ENCODE measurements at regions not wholly inside any gene's neighbourhood (a gene's known extent, or its start where the extent isn't known, plus 50 kb on each side); places are given as distances from the start of the nearest gene placed in this dataset.
"Not testable (repeated sequence)": the region's sequence is repeated elsewhere in the genome, so short reads cannot be mapped to it uniquely, and the experiment has no call there.

DNA sequence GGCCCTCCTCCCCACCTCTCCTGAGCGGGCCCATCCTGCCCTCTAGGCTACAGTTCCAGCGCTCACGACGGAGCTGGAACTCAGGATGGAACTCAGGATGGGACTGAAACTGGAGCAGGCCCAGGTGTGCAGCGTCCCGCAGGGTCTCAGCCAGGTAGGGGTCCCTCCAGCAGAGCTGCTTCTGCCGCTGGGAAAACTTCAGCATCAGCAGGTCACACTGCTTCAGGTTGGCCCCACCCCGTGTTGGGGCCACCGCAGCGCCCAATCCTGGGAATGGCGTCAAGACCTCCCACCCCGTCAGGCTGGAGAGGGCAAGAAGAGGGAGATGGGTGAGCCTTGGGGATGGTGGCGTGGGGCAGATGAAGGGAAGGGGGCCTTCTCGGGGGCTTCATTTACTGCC lies 62.6 kb upstream of the TMEM97 start:
- DNase-seq, result peak in 1 of 2 donors; percentile 32
- Histone ChIP-seq H3K27me3 (peaks cover 0 to 48% of the 10 kb centered on the region in 2 donors), H3K36me3 (no peaks in the 10 kb centered on the region), H3K4me1 (peaks cover 0 to 7% (median 4%) of the 10 kb centered on the region in 4 donors), H3K27ac (no peak overlapping the region), H3K9me3 (no peaks in the 10 kb centered on the region), H3K4me3 (no peak overlapping the region)
- intact Hi-C loops (cut with DNase I; ENCODE audit: low total_unique reads), result no loop called here
- TF ChIP-seq, protein P1, sequence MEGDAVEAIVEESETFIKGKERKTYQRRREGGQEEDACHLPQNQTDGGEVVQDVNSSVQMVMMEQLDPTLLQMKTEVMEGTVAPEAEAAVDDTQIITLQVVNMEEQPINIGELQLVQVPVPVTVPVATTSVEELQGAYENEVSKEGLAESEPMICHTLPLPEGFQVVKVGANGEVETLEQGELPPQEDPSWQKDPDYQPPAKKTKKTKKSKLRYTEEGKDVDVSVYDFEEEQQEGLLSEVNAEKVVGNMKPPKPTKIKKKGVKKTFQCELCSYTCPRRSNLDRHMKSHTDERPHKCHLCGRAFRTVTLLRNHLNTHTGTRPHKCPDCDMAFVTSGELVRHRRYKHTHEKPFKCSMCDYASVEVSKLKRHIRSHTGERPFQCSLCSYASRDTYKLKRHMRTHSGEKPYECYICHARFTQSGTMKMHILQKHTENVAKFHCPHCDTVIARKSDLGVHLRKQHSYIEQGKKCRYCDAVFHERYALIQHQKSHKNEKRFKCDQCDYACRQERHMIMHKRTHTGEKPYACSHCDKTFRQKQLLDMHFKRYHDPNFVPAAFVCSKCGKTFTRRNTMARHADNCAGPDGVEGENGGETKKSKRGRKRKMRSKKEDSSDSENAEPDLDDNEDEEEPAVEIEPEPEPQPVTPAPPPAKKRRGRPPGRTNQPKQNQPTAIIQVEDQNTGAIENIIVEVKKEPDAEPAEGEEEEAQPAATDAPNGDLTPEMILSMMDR (IDR thresholded peaks at IDR 0.05), result no peak

DNA sequence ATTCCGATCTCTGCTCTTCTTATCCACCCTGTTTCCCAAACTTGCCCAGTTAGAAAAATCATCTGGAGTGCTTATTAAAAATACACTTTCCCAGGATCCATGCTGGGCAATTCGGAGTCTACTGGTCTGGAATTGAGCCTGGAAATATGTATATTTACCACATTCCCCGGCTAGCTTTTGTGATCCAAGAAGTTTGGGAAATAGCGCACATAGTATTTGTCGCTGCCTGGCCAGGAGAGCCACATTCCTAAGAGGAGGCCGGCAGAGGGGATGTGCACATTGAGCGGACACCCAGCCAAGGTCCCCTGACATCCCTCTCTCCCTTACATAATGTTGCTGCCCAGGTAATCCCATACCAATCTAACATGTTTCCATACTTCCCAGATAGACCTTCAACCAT lies 62.1 kb upstream of the TMEM97 start:
- no peaks in the 10 kb centered on the region for H3K9me3 ChIP-seq
- peaks cover 0 to 44% of the 10 kb centered on the region in 2 donors for H3K27me3 ChIP-seq
- intact Hi-C loops (cut with DNase I; ENCODE audit: low total_unique reads), result no loop called here
- H3K27ac ChIP-seq, result no peak overlapping the region
- H3K36me3 ChIP-seq, result no peaks in the 10 kb centered on the region
- no peak for DNase-seq
- peaks cover 0 to 2% (median 0%) of the 10 kb centered on the region in 4 donors for H3K4me1 ChIP-seq
- H3K4me3 ChIP-seq, result no peak overlapping the region
- TF ChIP-seq, protein P1 (IDR thresholded peaks at IDR 0.05), result no peak

DNA sequence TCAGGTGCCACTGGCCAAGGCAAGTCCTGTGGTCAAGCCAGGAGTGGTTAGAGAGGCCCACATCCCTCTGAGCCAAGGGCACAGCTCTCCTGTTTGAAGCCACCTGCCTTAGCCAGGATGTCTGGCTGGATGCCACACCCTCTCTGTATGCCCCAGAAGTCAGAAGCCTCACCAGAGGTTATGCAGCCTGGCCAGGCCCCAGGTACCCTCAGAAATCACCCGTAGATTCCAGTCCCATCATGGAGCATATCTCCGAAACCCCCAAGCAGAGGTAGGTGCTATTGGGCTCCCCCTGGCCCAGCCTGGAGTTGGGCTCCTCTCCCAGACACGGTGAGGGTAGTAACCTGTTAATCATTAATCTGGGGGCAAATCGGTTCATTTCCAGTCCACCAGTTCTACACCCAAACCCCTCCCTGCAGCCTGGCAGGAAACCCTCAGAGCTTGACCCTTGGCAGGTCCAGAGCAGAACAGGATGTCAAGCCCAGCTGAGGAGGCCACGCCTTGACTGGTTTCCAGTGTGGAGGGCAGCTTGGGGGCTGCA lies 60.6 kb upstream of the TMEM97 start:
- Histone ChIP-seq H3K27ac (no peak overlapping the region), H3K4me3 (no peak overlapping the region), H3K36me3 (no peaks in the 10 kb centered on the region), H3K9me3 (peaks cover 0 to 8% (median 3%) of the 10 kb centered on the region in 3 donors), H3K4me1 (no peaks in the 10 kb centered on the region), H3K27me3 (peaks cover 0 to 29% of the 10 kb centered on the region in 2 donors)
- DNase-seq, result no peak
- TF ChIP-seq, protein P1 (IDR thresholded peaks at IDR 0.05), result no peak
- intact Hi-C loops (cut with DNase I; ENCODE audit: low total_unique reads), result no loop called here

DNA sequence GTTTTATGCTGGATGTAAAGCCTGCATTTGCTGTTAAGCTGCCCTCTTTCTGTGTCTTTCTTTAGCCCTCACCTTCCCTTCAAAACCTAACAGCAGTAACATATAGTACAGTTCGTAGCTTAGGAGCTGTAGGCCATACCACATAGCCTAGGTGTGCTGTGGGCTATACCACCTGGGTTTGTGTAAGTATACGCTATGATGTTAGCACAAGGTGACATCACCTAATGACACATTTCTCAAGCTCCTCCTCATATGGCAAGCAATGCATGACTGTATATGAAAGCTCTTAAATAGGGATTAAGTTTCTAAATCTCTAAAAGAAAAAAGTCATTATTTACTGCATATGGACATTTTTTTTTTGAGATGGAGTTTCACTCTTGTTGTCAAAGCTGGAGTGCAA lies 57.8 kb upstream of the TMEM97 start:
- intact Hi-C loops (cut with DNase I; ENCODE audit: low total_unique reads), result no loop called here
- peaks cover 0 to 8% (median 3%) of the 10 kb centered on the region in 3 donors for H3K9me3 ChIP-seq
- H3K27me3 ChIP-seq, result peaks cover 0 to 3% of the 10 kb centered on the region in 2 donors
- H3K27ac ChIP-seq, result no peak overlapping the region
- DNase-seq, result no peak
- H3K4me3 ChIP-seq, result no peak overlapping the region
- no peaks in the 10 kb centered on the region for H3K4me1 ChIP-seq
- no peaks in the 10 kb centered on the region for H3K36me3 ChIP-seq
- TF ChIP-seq, protein P1 (IDR thresholded peaks at IDR 0.05), result no peak

DNA sequence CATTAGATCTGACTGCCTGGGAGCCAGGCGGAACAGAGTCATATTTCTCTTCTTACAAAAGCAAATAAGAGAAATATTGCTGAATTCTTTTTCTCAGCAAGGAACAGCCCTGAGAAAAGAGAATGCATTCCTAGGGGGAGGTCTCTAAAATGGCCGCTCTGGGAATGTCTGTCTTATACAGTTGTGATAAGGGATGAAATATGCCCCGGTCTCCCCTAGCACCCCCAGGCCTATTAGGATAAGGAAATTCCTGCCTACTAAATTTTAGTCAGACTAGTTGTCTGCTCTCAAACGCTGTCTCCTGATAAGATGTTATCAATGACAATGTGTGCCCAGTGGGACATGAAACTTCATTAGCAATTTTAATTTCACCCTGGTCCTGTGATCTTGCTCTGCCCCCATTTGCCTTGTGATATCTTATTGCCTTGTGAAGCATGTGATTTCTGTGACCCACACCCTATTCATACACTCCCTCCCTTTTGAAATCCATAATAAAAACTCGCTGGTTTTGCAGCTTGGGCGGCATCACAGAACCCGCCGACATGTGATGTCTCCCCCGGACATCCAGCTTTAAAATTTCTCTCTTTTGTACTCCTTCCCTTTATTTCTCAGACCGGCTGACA lies 56.8 kb upstream of the TMEM97 start:
- H3K27me3 ChIP-seq; intact Hi-C loops (cut with DNase I; ENCODE audit: low total_unique reads); H3K4me1 ChIP-seq; H3K27ac ChIP-seq; H3K36me3 ChIP-seq; H3K9me3 ChIP-seq; DNase-seq; H3K4me3 ChIP-seq: not testable (repeated sequence)

DNA sequence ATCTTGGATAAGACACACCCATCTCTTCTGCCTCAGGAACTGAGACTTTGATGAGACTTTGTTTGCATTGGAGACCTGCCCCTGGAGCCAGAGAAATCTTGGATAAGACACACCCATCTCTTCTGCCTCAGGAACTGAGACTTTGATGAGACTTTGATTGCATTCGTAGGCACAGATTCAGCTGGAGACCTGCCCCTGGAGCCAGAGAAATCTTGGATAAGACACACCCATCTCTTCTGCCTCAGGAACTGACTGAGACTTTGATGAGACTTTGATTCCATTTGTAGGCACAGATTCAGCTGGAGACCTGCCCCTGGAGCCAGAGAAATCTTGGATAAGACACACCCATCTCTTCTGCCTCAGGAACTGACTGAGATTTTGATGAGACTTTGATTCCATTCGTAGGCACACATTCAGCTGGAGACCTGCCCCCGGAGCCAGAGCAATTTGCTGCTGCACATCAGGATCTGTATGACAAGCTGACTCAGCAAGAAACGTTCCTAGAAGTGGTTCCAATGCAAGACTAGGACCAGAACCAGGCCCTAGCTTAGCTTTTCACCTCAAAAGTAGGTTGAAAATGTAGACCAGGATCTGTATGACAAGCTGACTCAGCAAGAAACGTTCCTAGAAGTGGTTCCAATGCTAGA lies 54.0 kb upstream of the TMEM97 start:
- H3K27me3 ChIP-seq; intact Hi-C loops (cut with DNase I; ENCODE audit: low total_unique reads); H3K4me1 ChIP-seq; H3K36me3 ChIP-seq; H3K4me3 ChIP-seq; H3K27ac ChIP-seq; H3K9me3 ChIP-seq; DNase-seq: not testable (repeated sequence)

DNA sequence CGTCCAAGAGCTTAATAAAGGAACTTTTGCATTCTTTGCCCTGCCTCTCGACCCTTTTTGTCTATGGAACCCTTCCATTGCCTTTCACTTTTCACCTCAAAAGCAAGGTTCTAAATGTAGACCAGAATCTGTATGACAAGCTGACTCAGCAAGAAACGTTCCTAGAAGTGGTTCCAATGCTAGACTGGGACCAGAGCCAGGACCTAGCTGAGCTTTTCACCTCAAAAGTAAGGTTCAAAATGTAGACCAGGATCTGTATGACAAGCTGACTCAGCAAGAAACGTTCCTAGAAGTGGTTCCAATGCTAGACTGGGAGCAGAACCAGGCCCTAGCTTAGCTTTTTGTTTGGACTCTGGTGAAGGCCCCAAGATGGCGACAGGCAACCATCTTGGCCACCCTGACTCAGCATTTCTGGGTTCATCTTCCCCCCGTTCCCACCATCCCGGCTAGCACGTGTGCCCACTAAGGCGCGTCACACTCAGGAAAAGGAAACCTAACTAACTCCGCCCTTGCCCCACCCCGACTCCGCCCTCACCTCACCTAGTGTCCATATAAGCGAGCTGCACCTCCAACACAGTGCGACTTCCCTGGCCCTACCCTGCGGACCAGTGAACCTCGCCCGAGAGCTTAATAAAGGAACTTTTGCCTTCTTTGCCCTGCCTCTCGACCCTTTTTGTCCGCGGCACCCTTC lies 53.0 kb upstream of the TMEM97 start:
- DNase-seq; H3K27me3 ChIP-seq; H3K36me3 ChIP-seq; H3K27ac ChIP-seq; H3K4me1 ChIP-seq; intact Hi-C loops (cut with DNase I; ENCODE audit: low total_unique reads); H3K9me3 ChIP-seq; H3K4me3 ChIP-seq: not testable (repeated sequence)

DNA sequence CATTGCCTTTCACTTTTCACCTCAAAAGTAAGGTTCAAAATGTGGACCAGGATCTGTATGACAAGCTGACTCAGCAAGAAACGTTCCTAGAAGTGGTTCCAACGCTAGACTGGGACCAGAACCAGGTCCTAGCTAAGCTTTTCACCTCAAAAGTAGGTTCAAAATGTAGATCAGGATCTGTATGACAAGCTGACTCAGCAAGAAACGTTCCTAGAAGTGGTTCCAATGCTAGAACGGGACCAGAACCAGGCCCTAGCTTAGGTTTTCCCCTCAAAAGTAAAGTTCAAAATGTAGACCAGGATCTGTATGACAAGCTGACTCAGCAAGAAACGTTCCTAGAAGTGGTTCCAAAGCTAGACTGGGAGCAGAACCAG lies 52.5 kb upstream of the TMEM97 start:
- H3K4me1 ChIP-seq; DNase-seq; H3K4me3 ChIP-seq; H3K9me3 ChIP-seq; H3K27me3 ChIP-seq; H3K36me3 ChIP-seq; intact Hi-C loops (cut with DNase I; ENCODE audit: low total_unique reads); H3K27ac ChIP-seq: not testable (repeated sequence)

DNA sequence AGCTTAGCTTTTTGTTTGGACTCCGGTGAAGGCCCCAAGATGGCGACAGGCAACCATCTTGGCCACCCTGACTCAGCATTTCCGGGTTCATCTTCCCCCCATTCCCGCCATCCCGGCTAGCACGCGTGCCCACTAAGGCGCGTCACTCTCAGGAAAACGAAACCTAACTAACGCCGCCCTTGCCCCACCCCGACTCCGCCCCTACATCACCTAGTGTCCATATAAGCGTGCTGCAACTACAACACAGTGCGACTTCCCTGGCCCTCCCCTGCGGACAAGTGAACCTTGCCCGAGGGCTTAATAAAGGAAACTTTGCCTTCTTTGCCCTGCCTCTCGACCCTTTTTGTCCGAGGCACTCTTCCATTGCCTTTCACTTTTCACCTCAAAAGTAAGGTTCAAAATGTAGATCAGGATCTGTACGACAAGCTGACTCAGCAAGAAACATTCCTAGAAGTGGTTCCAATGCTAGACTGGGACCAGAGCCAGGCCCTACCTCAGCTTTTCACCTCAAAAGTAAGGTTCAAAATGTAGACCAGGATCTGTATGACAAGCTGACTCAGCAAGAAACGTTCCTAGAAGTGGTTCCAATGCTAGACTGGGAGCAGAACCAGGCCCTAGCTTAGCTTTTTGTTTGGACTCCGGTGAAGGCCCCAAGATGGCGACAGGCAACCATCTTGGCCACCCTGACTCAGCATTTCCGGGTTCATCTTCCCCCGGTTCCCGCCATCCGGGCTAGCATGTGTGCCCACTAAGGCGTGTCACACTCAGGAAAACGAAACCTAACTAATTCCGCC lies 51.9 kb upstream of the TMEM97 start:
- H3K4me1 ChIP-seq; H3K27ac ChIP-seq; intact Hi-C loops (cut with DNase I; ENCODE audit: low total_unique reads): not testable (repeated sequence)

More for the DNA sequence above, 51.9 kb upstream of the TMEM97 start:
- H3K4me3 ChIP-seq, DNase-seq, H3K36me3 ChIP-seq, H3K27me3 ChIP-seq, H3K9me3 ChIP-seq: not testable (repeated sequence)

Measured in tibial artery (tissue), 4 donors.